ENCODE measurements at regions not wholly inside any gene's neighbourhood (a gene's known extent, or its start where the extent isn't known, plus 50 kb on each side); places are given as distances from the start of the nearest gene placed in this dataset.
"Not testable (repeated sequence)": the region's sequence is repeated elsewhere in the genome, so short reads cannot be mapped to it uniquely, and the experiment has no call there.

DNA sequence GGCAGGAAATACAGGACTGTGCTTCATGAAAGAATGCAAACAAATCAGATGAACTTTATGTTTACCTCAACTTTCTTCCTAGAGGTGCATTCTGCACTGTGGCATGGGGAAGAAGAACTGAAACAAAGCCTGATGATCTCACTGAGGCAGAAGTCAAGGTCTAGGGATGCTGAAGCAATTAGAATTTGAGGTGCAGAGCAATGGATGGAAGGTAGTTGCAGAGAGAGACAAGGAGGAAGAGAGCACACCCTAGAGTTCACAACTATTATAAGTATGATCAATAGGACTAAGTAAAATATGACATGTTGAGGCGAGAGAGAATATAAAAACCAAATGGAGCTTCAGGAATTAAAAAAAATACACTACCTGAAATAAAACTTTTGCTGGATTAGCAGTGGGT, 420.1 kb downstream of the EDEM1 start:
- WGBS, 3 donors: 69 to 79% (median 73%) methylated on average over 1 of the region's 1 CpG
- no peaks in the 10 kb centered on the region for H3K9me3 ChIP-seq
- no peak for DNase-seq
- H3K36me3 ChIP-seq: no peaks in the 10 kb centered on the region
- no peaks in the 10 kb centered on the region for H3K4me1 ChIP-seq (ENCODE audit: insufficient read depth)
- no peak overlapping the region for H3K4me3 ChIP-seq
- H3K27ac ChIP-seq: no peak overlapping the region
- intact Hi-C loops (cut with DNase I): no loop called here
- no peaks in the 10 kb centered on the region for H3K27me3 ChIP-seq
- TF ChIP-seq, protein P1, sequence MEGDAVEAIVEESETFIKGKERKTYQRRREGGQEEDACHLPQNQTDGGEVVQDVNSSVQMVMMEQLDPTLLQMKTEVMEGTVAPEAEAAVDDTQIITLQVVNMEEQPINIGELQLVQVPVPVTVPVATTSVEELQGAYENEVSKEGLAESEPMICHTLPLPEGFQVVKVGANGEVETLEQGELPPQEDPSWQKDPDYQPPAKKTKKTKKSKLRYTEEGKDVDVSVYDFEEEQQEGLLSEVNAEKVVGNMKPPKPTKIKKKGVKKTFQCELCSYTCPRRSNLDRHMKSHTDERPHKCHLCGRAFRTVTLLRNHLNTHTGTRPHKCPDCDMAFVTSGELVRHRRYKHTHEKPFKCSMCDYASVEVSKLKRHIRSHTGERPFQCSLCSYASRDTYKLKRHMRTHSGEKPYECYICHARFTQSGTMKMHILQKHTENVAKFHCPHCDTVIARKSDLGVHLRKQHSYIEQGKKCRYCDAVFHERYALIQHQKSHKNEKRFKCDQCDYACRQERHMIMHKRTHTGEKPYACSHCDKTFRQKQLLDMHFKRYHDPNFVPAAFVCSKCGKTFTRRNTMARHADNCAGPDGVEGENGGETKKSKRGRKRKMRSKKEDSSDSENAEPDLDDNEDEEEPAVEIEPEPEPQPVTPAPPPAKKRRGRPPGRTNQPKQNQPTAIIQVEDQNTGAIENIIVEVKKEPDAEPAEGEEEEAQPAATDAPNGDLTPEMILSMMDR (IDR thresholded peaks at IDR 0.05): no peak
- TF ChIP-seq POLR2A (IDR thresholded peaks at IDR 0.05): no peak
- no peak for TF ChIP-seq EP300 (IDR thresholded peaks at IDR 0.05)

DNA sequence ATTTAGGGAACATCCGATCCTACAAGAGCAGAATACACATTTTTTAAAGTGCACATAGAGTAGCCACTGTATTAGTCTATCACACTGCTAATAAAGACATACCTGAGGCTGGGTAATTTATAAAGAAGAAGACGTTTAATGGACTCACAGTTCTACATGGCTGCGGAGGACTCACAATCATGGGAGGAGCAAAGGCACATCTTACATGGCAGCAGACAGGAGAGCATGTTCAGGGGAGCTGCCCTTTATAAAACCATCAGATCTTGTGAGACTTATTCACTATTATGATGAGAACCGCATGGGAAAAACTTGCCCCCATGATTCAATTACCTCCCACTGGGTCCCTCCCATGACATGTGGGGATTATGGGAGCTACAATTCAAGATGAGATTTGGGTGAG, 421.5 kb downstream of the EDEM1 start:
- WGBS, 3 donors: 86 to 88% (median 87%) methylated on average over 4 of the region's 4 CpGs

DNA sequence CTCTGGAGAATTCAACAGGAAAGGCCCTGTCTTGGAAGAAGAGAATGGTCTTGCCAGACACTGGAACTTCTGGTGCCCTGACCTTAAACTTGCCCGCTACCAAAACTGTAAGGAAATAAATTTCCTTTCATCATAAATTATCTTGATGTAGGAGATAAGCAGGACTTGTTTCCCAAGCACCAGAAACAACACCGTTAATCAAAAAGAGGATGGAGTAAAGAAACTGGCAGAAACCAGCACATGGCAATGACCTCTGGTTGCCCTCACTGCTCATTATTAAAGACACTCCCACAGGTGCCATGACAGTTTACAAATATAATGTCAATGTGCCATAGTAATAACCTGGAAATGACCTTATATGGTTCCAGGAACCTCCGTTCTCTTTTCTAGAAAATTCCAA, 426.1 kb downstream of the EDEM1 start:
- WGBS, 3 donors: 30 to 45% (median 32%) methylated on average over 3 of the region's 3 CpGs
- intact Hi-C loops (cut with DNase I): no loop called here
- Histone ChIP-seq H3K9me3 (no peaks in the 10 kb centered on the region), H3K4me3 (no peak overlapping the region), H3K36me3 (no peaks in the 10 kb centered on the region), H3K4me1 (ENCODE audit: insufficient read depth) (no peaks in the 10 kb centered on the region), H3K27me3 (no peaks in the 10 kb centered on the region), H3K27ac (no peak overlapping the region)
- no peak for DNase-seq
- TF ChIP-seq POLR2A (IDR thresholded peaks at IDR 0.05): no peak
- TF ChIP-seq, protein P1 (IDR thresholded peaks at IDR 0.05): no peak
- TF ChIP-seq EP300 (IDR thresholded peaks at IDR 0.05): no peak

More for the DNA sequence above, 421.5 kb downstream of the EDEM1 start:
- H3K36me3 ChIP-seq; DNase-seq; H3K4me3 ChIP-seq; H3K27ac ChIP-seq; H3K9me3 ChIP-seq; H3K4me1 ChIP-seq (ENCODE audit: insufficient read depth); intact Hi-C loops (cut with DNase I); H3K27me3 ChIP-seq: not testable (repeated sequence)

DNA sequence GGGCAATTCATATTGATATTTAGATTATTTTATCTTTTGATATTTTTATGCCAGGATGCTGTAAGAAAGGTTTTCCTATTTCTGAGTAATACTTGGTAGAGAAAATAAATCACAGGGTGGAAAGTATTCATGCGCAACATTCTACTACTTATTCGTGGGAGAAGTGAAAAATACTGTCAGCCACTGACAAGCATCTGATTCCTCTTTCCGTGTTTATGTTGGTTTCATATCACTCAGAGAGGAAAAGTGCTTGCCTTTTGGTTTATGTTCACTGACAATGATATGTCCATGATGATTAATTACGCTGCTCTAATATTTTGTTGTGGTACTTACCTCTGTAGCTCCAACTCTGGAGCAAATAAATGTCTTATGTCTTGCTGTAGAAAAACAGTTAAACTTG, 429.4 kb downstream of the EDEM1 start:
- Histone ChIP-seq H3K27me3 (no peaks in the 10 kb centered on the region), H3K27ac (no peak overlapping the region), H3K4me3 (no peak overlapping the region), H3K4me1 (ENCODE audit: insufficient read depth) (no peaks in the 10 kb centered on the region), H3K9me3 (no peaks in the 10 kb centered on the region), H3K36me3 (no peaks in the 10 kb centered on the region)
- WGBS, 3 donors: 54 to 57% (median 55%) methylated on average over 4 of the region's 4 CpGs
- intact Hi-C loops (cut with DNase I): no loop called here
- TF ChIP-seq, protein P1 (IDR thresholded peaks at IDR 0.05): no peak
- no peak for TF ChIP-seq EP300 (IDR thresholded peaks at IDR 0.05)
- no peak for TF ChIP-seq POLR2A (IDR thresholded peaks at IDR 0.05)
- no peak for DNase-seq

GRCh38 chr3:5618170-5618569, 430.7 kb downstream of the EDEM1 start:
- TF ChIP-seq EP300 (IDR thresholded peaks at IDR 0.05): no peak
- no peak for TF ChIP-seq POLR2A (IDR thresholded peaks at IDR 0.05)
- TF ChIP-seq, protein P1 (IDR thresholded peaks at IDR 0.05): no peak
- H3K36me3 ChIP-seq: no peaks in the 10 kb centered on the region
- H3K9me3 ChIP-seq: no peaks in the 10 kb centered on the region
- H3K4me1 ChIP-seq (ENCODE audit: insufficient read depth): no peaks in the 10 kb centered on the region
- H3K27ac ChIP-seq: no peak overlapping the region
- intact Hi-C loops (cut with DNase I): no loop called here
- no peak overlapping the region for H3K4me3 ChIP-seq
- H3K27me3 ChIP-seq: no peaks in the 10 kb centered on the region
- DNase-seq: no peak
